Dedifferentiated amniotic fluid mesenchymal stem cell (primary cell): ENCODE measurements at regions not wholly inside any gene's neighbourhood (a gene's known extent, or its start where the extent isn't known, plus 50 kb on each side); places are given as distances from the start of the nearest gene placed in this dataset.

Experiments used
- DNase-seq: peaks from one replicate; pipeline ENCODE4 v3.0.0-alpha.2; 2016; ENCODE audit errors: extremely low spot score

DNA sequence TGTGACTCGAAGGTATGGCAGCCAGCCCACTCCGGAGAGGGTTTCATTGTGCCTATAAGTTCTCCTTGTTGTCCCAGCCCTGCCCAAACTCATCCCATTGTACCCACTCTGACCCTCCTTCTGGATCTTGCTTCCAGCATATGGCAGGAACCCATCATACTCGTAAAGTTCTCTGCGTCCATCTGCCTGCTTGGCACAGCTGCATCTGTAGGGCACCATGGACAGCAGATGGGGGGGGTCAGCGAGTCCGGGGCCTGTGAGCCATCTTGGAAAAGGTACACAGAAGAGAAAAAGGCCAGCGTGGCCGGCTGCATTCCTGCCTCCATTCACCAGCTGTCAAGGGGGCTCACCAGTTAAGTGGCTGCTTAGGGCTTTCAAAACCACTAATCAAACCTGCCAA, 94.9 kb upstream of the IGSF21 start:
- no peak for DNase-seq

DNA sequence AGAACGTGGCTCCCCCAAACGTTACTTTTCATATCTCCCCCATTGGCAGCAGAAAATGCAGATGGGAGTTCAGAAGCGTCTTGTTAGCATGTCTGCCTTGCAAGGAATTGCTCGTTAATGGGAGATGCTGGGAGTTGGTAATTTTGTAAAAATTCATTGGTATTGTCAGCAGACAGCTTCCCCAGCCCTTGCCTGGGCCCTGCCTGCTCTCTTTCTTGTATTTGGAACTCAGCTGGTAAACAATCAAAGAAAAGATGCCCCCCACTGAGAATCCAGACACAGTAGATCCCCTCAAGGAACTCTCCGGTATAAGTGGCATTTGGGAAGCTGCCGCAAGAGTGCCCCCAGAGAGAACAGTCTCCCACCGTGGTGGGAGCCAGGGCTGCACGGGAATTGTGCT, 94.4 kb upstream of the IGSF21 start:
- no peak for DNase-seq

DNA sequence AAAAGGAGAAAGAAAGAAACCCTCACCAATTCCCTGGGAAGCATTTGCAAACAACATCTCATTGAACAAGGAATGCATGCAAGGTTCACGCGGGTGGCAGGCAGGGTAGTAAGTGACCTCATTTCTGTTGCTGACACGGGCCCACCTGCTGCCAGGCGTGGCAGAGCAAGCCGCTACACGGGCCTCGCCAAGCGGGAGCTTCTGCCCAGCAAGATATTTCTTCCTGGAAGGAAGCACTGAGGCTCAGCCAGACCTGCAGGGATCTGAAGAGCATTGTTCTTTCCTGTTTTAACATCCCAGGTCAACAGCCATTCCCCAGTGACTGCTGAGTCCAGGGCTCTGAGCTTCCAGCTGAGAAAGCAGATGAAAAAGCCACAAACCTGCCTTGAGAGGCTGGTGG, 91.9 kb upstream of the IGSF21 start:
- DNase-seq = no peak

DNA sequence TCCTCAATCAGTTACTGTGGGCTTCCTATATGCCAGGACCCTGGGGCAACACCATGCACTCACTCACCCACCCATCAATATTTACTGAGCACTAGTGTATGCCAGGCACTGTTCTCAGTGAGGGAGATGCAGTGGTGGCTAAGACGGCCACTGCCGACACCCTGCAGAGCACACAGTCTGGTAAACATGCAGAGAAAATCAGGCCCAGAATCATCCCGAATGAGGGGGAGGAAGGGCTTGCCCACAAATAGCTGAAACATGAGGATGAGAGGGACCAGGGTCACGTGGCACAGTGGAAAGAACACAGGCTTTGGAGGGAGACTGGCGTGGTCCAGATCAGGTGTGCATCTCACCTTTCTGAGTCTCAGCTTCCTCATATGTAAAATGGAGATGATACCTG, 89.2 kb upstream of the IGSF21 start:
- no peak for DNase-seq

DNA sequence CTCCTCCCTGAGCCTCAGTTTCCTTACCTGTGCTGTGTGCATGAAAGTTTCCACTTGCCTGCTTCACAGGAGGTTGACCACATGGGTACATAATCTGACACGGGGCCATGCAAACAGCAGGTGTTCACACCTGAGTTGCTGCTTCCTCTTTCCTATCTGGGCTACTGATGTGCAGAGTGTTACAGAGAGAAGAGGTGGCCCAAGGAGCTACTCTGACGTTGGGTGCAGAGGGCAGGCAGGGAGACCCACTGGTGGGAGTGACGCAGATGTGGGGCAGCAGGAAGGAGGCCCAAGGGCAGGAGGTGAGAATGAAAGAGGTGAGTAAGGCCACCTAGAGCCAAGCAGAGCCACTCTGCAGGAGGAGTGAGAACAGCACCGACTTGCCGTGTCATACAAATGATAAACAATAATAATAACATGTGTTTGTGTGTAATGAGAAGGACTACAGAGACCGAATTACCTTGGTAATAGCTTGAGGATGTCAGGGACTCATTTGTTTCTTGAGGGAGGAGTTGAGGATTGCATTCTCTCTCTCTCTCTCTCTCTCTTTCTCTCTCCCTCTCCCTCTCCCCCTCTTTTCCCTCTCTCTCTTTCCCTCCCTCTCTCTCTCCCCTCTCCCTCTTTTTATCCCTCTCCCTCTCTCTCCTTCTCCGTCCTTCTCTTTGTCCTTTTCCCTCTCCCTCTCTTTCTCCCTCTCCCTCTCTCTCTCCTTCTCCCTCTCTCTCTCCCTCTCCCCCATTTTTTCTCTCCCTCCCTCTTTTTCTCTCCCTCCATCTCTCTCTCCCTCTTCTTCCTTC, 87.4 kb upstream of the IGSF21 start:
- DNase-seq = no peak

DNA sequence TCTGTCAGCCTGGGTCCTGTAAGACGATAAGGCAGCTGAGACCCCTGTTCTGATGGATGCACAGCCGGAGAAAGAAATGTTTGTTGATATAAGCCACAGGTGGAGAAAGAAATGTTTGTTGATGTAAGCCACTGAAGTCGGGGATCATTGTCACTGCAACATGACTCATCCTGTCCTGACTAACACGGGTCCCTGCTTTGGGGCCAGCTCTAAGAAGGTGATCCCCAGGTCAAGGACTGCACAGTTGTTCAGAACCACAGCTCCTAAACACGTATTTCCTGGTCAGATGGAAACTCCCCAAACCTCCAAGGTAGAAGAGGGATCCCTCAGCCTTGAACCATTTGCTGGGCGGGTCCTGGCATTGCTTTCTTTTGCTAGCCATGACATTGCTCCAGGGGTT, 86.4 kb upstream of the IGSF21 start:
- DNase-seq = no peak

DNA sequence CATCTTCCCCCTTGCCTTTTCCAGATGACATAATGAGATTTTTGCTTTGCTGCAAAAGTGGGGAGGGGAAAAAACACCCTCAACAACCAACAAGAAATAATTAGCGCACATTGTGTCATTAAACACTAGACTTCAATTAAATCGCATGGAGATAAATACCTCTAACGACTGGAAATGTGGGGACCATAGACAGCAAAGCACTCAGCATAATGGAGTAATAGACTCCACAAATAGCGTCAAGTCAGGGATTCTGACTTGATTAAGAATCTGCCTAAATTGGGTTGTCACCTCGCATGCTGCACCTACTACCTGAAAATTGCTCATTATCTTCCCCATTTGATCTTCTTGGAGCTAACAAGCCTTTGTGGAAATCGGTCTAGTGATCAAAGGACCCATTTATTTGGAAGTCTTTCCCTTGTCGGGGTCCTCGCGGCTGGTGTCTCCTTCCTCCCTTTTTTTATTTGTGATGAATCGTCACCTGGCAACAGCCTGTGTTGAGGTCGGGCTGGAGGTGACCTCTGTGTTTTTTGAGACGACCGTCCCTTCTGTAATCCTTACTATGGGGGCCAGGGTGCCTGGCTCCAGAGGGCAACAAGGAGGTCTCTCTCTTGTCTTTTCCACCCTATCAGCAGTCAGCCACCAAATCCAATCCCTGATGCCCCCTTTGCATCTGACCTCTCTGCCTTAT, 75.3 kb upstream of the IGSF21 start:
- DNase-seq = no peak

DNA sequence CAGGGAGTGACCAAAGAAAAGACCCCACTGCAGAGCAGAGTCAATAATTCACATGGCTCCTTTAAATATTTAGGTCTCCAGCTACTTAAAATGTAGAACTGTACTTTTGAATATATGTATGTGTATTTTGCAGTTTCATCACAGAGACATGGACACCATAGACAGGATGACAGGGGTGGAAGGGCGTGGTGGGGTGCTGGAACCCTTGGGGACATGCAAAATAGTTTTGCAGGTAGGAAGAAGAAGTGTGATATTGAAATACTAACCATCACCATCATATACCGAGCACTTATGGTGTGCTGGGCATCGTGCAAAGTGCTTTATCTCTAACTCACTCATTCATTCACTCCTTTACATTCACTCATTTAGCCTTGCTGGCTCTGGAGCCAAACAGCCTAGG, 72.5 kb upstream of the IGSF21 start:
- no peak for DNase-seq

DNA sequence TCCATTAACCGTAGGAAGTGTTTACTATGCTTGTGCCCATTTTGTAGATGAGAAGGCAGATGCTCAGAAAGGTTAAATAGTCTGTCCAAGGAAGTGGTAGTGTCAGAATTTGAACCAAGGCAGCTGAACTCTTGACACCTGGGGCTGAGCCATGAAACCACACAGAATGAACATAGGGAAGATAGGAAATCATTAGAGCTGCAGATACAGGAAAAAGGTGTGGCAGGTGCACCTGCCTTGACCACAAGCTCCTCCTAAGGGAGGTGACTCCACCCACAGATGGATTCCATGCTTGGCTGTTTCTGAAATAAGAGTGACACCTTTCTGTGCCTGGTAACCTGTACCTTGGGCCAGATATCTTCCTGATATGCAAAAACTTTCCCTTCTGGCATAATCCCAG, 69.9 kb upstream of the IGSF21 start:
- DNase-seq = no peak

DNA sequence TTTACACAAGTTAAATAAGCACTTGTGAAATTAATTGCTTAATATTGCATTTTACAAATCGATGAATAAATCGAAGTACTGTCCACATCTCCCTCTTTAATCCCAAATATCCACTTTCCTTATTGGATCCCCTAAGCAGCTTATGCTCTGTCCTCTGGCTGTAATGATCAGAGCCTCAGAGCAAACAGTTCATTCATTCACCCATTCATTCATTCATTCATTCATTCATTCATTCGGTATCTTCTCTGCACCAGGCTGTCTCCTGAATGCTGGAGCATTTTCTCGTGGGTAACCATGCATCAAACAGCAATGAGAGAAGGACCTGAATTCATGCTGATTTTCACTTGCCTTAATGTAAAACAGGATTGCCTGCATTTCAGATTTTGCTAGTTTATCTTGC, 69.5 kb upstream of the IGSF21 start:
- DNase-seq = no peak

DNA sequence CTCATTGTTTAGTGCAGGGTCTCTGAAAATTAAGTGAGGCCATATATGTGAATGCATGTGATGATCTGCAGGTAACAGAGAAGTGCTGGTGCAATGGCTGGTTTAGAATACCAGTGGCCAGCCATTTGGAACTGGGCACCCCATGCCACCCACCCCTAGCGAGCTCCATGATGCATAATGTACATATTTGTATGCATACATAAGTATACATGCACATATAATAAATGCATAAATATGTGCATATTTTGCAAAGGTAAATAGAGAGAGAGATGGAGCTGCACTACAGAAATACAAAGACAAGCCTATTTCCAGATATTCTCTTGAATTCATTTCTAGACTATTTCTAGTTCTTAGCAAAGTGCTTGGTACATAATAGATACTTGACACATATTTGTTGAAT, 68.5 kb upstream of the IGSF21 start:
- DNase-seq = no peak

DNA sequence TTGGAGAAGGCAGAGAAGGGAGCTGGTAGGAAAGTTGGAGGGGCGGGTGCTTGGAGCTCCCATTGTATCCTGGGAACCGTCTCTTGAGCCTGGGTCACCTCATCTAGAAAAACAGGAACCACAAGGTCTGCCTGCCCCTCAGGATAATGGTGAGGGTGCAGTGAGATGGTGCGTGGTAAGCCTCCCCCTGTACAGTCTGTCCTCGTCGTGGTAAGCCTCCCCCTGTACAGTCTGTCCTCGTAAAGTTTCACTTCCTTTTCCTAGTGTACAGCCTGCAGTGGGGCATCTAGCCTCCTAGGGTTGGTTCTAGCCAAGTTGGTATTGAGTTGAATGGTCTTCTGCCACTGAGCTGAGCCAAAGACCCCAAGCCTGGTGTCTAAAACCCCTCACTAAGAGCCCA, 66.5 kb upstream of the IGSF21 start:
- DNase-seq = no peak

DNA sequence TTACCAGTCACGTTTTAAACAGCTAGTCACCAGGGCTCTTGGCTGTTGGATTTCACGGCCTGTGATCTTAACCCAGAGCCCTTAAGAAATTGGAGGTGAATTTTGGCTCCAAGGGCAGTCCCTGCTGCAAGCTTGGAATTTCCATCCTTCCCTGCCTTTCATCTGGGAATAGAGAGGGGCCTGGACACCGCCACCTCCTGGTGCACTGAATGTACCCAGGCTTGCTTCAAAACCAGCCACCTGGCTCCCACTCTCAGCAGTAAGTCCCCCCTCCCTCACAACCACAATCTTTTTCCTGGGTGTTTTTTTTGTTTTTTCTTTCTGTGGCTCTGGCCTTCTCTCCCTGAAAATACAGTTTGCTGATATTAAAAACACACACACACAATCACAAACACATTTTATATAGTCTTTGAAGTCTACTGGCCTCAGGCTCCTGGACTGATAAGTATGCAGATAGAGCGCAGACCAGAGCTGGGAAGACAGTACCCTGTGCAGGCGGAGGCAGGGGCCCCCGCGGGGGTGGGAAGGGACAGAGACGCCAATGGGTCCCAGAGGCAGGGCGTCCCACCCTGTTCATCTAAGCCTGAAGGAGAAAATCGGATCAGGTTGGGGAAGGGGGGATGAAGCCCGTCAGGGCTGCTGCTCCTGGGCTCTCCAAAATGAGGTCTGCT, 65.8 kb upstream of the IGSF21 start:
- DNase-seq = no peak

DNA sequence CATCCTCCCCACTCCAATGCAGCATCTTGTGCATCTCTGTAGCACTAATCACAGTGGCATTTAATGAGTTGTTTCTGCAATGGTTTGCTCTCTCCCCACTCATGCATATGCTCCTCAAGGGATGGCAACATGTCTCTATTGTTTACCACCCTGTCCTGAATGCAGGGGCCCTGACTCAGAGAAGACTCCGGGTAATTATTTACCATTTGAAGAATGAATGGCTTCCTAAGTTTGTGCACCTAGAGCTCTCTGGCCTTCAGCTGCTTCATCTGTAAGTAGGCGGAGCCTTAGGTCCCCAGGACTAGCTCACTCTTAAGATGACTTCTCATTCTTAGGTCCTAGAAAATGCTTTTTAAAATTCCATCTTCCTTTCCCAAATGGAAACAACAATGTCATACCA, 63.7 kb upstream of the IGSF21 start:
- no peak for DNase-seq

DNA sequence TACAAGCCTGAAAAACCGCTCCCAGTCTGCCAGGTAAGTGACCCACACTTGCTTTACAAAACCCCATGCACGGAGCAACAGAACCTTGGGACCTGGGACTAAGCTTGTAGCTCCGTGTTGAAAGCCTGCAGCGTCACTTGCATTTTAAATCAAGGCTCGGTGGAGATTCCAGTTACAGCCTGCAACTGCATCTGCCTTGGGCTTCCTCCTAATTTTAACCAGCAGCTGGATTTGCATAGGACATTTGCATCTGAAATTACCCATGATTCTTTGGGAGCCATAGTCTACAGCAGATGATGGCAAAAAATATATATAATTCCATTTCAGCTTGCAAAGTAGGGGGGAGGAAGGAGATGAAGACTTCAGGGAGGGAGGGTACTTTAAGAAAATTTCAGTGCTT, 62.4 kb upstream of the IGSF21 start:
- DNase-seq = no peak

DNA sequence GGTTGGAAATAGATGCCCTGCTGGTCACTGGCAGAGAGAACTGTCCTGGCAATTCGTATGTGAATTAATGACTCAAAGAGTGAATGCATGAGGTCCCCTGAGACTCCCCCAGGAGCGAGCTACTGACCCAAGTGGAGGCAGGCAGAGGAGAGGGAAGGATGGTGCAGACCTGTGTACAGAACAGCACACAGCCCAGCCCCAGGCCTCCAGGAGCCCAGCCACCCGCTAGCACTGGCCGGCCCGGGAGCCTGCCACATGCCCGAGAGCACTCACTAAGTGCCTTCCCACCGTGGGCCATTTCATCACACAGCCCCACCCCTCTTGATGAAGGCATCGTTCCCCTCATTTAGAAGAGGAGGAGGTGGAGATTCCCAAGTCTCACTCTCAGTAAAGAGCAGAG, 62.0 kb upstream of the IGSF21 start:
- DNase-seq = no peak

DNA sequence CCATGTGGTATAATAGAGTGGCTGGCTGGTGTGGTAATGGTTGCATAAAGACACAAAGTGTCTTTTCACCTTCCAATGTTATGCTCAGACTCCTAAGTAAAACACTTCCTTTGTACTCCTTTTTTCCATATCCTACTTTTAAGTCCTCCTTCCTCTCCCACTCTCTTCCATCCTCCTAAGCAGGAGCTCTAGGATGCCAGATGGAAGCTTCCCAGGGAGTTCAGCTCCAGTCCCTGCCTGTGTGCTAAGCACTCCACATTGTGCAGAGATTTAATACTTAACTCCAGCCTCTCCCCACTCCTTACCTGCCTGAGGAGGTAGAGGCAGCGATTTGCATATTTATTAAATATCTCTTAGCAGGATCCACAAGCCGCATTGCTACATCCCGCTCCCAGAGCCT, 60.5 kb upstream of the IGSF21 start:
- DNase-seq = no peak

DNA sequence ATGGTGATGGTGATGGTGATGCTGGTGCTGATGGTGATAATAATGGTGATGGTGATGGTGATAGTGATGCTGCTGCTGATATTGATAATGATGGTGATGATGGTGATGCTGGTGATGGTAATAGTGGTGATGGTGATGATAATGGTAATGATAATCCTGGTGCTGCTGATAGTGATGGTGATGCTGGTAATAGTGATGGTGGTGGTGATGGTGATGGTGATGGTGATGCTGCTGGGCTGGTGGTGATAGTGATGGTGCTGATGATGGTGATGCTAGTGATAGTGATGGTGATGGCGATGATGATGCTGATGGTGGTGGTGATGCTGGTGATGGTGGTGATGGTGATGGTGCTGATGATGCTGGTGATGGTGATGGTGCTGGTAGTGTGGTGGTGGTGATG, 58.4 kb upstream of the IGSF21 start:
- no peak for DNase-seq

DNA sequence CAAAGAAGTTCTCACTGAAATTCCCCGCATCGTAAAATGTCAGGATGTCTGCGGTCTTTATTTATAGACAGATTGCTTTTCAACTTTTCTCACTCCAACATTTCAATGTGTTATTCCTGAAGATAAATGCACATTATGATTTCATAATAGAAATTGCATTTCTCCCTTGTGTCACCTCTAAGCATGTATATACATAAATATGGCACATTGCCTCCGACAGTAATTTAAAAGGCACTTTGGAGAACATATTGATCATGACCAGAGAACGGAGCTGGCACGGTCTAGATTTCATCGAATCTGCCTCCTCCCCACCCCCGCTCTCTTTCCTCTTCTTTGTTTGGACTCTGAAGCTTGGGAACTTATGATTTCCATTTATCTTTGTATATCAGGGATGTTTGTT, 54.9 kb upstream of the IGSF21 start:
- DNase-seq = no peak

DNA sequence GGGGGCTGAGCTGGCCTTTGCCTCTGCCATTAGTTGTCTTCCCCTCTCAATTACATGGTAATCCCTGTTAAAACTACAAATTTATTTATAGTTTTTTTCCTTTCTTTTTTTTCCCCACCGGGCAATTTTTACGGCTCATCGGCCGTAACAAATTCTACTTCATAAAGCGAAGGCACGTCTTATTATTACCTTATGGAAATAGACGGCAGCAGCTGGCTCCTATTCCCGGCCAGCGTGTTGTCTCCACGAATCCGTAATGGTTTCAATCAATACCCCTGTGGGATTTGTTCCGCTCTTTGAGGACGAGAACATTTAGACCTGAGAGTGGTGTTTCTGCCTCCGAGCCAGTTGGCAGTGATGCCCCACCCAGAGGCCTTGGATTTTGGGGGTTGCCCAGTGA, 52.4 kb upstream of the IGSF21 start:
- DNase-seq = no peak

DNA sequence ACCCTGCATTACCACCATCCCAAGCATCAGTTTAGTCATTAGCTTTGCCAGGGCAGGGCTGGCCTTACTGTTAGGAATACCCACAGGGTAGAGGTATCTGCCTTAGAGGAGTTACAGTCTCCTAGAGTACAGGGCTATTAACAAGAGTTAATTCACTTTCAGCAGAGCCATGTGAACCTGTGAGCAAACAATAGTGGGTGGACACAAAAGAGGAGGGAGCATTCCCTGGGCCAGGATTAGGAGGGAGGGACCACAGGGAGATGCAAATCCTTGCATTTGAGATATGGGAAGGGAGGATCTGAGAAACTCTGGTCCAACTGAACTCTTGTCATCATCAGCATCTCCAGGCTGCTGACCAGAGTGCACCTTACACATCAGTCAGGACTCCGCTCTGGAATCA, 51.1 kb upstream of the IGSF21 start:
- no peak for DNase-seq

DNA sequence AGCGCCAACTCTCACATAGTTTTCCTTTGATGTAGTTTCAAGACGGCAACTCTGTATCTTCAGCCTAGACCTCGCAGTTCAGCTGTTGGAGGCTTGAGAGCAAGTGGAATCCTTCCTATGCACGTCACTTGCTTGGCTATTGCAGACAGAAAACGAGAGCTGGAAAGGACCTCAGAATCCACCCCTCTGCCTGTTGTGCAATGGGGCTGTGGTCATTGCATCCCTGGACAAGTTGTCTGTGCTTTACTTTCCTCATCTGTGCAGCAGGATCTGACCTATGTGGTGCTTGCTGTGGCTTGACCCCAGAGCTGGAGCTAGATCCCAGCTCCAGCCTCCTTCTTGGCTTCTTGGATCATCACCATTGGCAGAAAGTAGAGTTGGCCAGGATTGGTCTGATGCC, 50.0 kb upstream of the IGSF21 start:
- no peak for DNase-seq
